ENCODE measurements at regions not wholly inside any gene's neighbourhood (a gene's known extent, or its start where the extent isn't known, plus 50 kb on each side); places are given as distances from the start of the nearest gene placed in this dataset.

DNA sequence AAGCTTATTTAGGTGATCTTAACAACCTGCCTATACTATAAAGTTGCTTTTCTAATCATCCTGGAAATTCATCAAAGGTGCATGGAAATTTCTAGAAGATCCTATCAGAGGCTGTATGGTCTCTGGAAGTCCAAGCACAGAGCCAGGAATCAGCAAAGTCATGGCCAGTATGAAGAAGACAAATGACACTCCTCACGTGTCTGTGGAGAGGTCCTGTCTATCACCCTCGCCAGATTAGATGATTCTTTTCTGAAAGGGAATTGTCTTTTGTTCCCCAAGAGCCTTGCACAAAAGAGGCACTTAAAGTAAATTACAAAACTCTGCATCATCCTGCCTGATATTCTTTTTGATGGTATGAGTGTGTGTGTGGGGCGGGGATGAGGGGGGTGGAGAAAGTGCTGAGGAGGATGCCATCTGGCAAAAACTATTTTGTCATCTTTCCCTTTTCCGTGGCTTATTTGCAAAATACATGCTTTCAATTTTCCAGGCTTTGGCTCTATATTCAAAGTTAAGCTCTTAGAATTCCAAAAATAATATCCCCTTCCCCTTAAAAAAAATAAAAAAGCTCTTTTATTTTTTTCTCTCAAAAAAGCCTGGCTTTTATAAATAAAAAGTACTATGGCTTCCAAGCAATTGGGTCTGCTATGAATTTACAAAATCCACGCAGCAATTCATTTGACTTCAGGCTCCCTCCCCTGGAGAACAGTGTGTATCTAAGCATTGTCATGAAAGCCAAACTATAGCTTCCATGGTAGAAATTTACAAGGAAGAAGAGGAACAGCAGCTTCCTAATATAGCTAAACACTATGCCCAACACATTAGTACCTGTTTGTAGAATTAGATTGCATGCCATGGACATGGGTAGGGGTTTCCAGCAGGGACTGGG is 185.2 kb upstream of the ARG1 start:
- no peaks in the 10 kb centered on the region for H3K9me3 ChIP-seq
- no peaks in the 10 kb centered on the region for H3K27me3 ChIP-seq
- H3K4me3 ChIP-seq = no peak overlapping the region
- no peak overlapping the region for H3K27ac ChIP-seq
- no peaks in the 10 kb centered on the region for H3K4me1 ChIP-seq
- 78 to 88% methylated on average over 5 of the region's 5 CpGs for WGBS, 2 donors
- no peak for TF ChIP-seq POLR2AphosphoS5 (IDR thresholded peaks at IDR 0.05)
- TF ChIP-seq, protein P1, sequence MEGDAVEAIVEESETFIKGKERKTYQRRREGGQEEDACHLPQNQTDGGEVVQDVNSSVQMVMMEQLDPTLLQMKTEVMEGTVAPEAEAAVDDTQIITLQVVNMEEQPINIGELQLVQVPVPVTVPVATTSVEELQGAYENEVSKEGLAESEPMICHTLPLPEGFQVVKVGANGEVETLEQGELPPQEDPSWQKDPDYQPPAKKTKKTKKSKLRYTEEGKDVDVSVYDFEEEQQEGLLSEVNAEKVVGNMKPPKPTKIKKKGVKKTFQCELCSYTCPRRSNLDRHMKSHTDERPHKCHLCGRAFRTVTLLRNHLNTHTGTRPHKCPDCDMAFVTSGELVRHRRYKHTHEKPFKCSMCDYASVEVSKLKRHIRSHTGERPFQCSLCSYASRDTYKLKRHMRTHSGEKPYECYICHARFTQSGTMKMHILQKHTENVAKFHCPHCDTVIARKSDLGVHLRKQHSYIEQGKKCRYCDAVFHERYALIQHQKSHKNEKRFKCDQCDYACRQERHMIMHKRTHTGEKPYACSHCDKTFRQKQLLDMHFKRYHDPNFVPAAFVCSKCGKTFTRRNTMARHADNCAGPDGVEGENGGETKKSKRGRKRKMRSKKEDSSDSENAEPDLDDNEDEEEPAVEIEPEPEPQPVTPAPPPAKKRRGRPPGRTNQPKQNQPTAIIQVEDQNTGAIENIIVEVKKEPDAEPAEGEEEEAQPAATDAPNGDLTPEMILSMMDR (IDR thresholded peaks at IDR 0.05) = no peak
- TF ChIP-seq EP300 (IDR thresholded peaks at IDR 0.05) = no peak
- no peak for TF ChIP-seq POLR2A (IDR thresholded peaks at IDR 0.05)
- no peak for DNase-seq
- intact Hi-C loops (cut with DNase I) = no loop called here
- H3K36me3 ChIP-seq = no peaks in the 10 kb centered on the region

DNA sequence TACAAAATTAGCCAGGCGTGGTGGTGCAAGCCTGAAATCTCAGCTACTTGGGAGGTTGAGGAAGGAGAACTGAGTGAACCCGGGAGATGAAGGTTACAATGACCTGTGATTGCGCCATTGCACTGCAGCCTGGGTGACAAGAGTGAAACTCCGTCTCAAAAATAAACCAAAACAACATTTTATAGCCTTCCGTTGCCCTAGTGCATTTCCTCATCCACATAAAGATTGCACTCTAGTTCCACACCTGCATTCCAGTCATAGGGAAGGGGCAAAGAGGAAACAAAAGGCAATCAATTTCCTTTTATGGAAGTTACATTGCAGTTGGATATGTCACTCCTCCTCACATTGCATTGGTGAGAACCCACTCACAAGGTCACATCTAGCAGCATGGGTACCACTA is 182.7 kb upstream of the ARG1 start:
- Histone ChIP-seq H3K9me3 (no peaks in the 10 kb centered on the region), H3K36me3 (no peaks in the 10 kb centered on the region), H3K4me1 (no peaks in the 10 kb centered on the region), H3K4me3 (no peak overlapping the region), H3K27me3 (no peaks in the 10 kb centered on the region), H3K27ac (no peak overlapping the region)
- 38 to 69% methylated on average over 5 of the region's 5 CpGs for WGBS, 2 donors
- no peak for DNase-seq
- intact Hi-C loops (cut with DNase I) = no loop called here
- no peak for TF ChIP-seq EP300 (IDR thresholded peaks at IDR 0.05)
- TF ChIP-seq POLR2AphosphoS5 (IDR thresholded peaks at IDR 0.05) = no peak
- TF ChIP-seq, protein P1 (IDR thresholded peaks at IDR 0.05) = no peak
- TF ChIP-seq POLR2A (IDR thresholded peaks at IDR 0.05) = no peak

DNA sequence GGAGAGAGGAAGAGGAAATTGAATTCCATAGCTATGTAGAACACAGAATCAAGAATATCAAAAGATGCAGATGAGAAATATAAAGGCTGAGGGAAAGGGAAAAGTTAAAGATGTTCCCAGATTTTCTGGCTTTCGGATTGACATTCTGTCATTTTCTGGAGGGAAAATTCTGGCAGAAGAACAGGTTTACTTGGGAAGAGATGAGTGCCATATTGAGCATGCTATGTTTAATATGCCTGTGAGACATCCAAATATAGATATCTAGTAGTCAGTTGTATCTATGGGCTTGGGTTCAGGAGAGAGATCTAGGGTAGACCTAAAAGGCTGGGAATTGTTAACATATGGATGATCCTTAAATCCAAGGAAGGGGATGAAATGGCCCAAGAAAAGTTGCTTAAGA is 181.9 kb upstream of the ARG1 start:
- Histone ChIP-seq H3K4me3 (no peak overlapping the region), H3K27me3 (no peaks in the 10 kb centered on the region), H3K9me3 (no peaks in the 10 kb centered on the region), H3K27ac (no peak overlapping the region), H3K36me3 (no peaks in the 10 kb centered on the region), H3K4me1 (no peaks in the 10 kb centered on the region)
- no peak for TF ChIP-seq POLR2A (IDR thresholded peaks at IDR 0.05)
- TF ChIP-seq, protein P1 (IDR thresholded peaks at IDR 0.05) = no peak
- no peak for TF ChIP-seq POLR2AphosphoS5 (IDR thresholded peaks at IDR 0.05)
- TF ChIP-seq EP300 (IDR thresholded peaks at IDR 0.05) = no peak
- DNase-seq = no peak
- intact Hi-C loops (cut with DNase I) = no loop called here
- 93% methylated on average over 1 of the region's 1 CpG for WGBS, 2 donors

DNA sequence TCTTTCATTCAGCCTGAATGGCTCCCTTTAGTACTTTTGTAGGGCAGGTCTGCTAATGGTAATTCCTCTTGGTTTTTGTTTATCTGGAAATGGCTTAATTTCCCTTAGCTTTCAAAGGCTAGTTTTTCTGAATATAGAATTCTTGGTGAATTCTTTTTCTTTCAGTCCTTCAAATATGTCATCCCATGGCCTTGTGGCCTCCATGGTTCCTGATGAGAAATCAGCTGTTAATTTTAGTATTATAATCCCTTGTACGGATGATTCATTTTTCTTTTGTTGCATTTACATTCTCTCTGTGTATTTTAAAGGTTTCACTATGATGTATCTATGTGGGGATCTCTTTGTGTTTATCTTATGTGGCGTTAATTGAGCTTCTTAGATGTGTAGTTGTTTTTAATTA is 179.6 kb upstream of the ARG1 start:
- H3K4me3 ChIP-seq = no peak overlapping the region
- WGBS, 2 donors = 90 to 96% methylated on average over 2 of the region's 2 CpGs
- no peaks in the 10 kb centered on the region for H3K27me3 ChIP-seq
- no peak for DNase-seq
- no peak overlapping the region for H3K27ac ChIP-seq
- H3K36me3 ChIP-seq = no peaks in the 10 kb centered on the region
- TF ChIP-seq, protein P1 (IDR thresholded peaks at IDR 0.05) = no peak
- TF ChIP-seq EP300 (IDR thresholded peaks at IDR 0.05) (no peak), POLR2A (IDR thresholded peaks at IDR 0.05) (no peak), POLR2AphosphoS5 (IDR thresholded peaks at IDR 0.05) (no peak)
- H3K4me1 ChIP-seq = no peaks in the 10 kb centered on the region
- intact Hi-C loops (cut with DNase I) = no loop called here
- no peaks in the 10 kb centered on the region for H3K9me3 ChIP-seq

Measured in sigmoid colon (tissue), 6 donors.